Motor neuron (in vitro differentiated cells): ENCODE measurements at regions not wholly inside any gene's neighbourhood (a gene's known extent, or its start where the extent isn't known, plus 50 kb on each side); places are given as distances from the start of the nearest gene placed in this dataset.
"Not testable (repeated sequence)": the region's sequence is repeated elsewhere in the genome, so short reads cannot be mapped to it uniquely, and the experiment has no call there.

Experiments
- ATAC-seq, 8 experiments: fragments of 200-7000 bp; cut with Tn5 transposase; replicated peaks in 6 of 8; 2 replicates each; pipeline ENCODE4 v1.8.0; 2021; ENCODE audit warnings: mild to moderate bottlenecking in 8 of 8, moderate library complexity in 8 of 8
- H3K27ac ChIP-seq, 2 donors: fragments of 250-450 bp; sonication (Bioruptor Pico); 2 replicates each; pipeline ENCODE4 v1.9.0; 2021; ENCODE audit warnings: antibody characterized with exemption in 2 of 2, mild to moderate bottlenecking in 2 of 2, moderate library complexity in 1 of 2
- H3K4me1 ChIP-seq, 2 donors: fragments of 250-450 bp; sonication (Bioruptor Pico); replicated peaks in 1 of 2; 2 replicates each; pipeline ENCODE4 v1.6.1; 2021; ENCODE audit warnings: antibody characterized with exemption in 2 of 2, mild to moderate bottlenecking in 2 of 2, moderate library complexity in 1 of 2
- H3K4me3 ChIP-seq, 5 donors: fragments of 250-450 bp; sonication (Bioruptor Pico); 2 replicates each; pipeline ENCODE4 v1.9.0; 2021; ENCODE audit warnings: antibody characterized with exemption in 5 of 5, mild to moderate bottlenecking in 5 of 5, moderate library complexity in 4 of 5
- WGBS, 10 experiments: fragments of 450-650 bp; shearing (Covaris generic); methylation state at CpG; one replicate each; pipeline ENCODE4 v1.0.0; 2022; 5-methylcytosine and 5-hydroxymethylcytosine counted together
- in situ Hi-C, 9 experiments: fragments of 400-800 bp; cut with MboI; loops; one replicate each; pipeline ENCODE4 v1.15.0; 2021; ENCODE audit warnings: low sequenced_read_pairs in 9 of 9, low pct_unique_long_range_greater_than_20kb in 2 of 9; ENCODE audit not compliant: unreplicated experiment in 9 of 9

DNA sequence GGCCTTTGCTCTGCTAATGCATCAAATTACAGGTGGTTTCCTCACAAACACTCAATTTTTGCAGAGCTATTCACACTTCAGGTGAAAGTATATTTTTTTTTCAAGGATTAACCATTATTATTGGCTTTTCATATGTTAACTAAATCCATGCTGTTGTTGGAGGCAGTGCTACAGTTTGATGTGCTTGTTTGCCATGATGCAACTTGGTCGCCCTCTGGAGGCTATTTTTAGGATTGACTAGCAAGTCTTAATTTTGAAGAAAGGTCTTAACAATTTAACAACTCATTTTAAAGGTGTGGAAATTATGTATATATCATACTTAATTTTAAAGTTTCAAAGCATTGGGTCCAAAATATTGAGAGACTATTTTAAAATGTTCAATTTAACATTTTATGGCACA lies 168.8 kb upstream of the FAM47A start:
- no peak for ATAC-seq
- in situ Hi-C loops: loop anchor here in 1 of 9 experiments (25.0 kb wide), 1 partner anchor 864 kb away; no protein-coding TSS in a partner anchor
- Histone ChIP-seq H3K4me3 (no peak overlapping the region), H3K27ac (no peak overlapping the region), H3K4me1 (no peaks in the 10 kb centered on the region)
- WGBS, 10 experiments: 0% methylated on average over 1 of the region's 1 CpG; no CpG with 5 or more reads in 8 of the 10 experiments

DNA sequence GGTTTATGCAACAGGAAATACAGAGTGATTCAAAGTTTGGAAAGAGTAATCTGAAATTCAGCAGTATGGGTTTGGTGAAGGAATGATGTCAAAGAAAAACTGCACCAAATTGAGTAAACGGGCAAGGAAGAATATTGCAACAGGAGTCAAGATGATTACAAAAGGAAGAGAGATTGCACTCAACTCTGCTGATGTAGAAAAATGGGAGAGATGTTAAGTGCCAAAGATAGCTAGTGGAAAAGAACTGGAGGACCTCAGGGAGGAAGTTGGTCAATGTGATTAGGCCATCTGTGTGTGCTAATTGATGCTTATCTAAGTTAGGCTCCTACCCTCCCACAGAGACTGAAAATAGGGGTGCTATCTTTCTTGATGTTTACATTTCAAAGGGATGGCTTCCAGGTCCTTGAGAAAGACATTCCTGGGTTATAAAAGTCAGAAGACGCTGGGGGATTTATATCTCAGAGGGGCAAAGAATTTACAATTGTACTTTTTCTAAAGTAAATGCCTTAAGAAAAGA lies 167.4 kb upstream of the FAM47A start:
- 0 to 100% (median 47%) methylated on average over 1 to 2 of the region's 2 CpGs; no CpG with 5 or more reads in 1 of the 10 experiments for WGBS, 10 experiments
- no peak for ATAC-seq
- Histone ChIP-seq H3K4me1 (no peaks in the 10 kb centered on the region), H3K27ac (no peak overlapping the region), H3K4me3 (no peak overlapping the region)
- in situ Hi-C loops: loop anchor here in 1 of 9 experiments (25.0 kb wide), 1 partner anchor 862 kb away; no protein-coding TSS in a partner anchor

DNA sequence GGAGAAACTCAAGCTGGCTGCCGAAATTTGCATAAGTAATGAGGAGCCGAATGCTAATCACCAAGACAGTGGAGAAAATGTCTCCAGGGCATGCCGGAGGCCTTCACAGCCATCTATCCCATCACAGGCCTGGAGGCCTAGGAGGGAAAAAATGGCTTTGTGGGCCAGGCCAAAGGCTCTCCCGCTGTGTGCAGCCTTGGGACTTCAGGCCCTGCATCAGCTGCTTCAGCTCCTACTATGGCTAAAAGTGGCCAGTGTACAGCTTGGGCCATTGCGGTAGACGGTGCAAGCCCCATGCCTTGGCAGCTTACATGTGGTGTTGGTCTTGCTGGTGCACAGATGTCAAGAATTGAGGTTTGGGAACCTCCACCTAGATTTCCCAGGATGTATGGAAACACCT lies 162.6 kb upstream of the FAM47A start:
- in situ Hi-C loops: loop anchor here in 1 of 9 experiments (25.0 kb wide), 1 partner anchor 857 kb away; no protein-coding TSS in a partner anchor
- Histone ChIP-seq H3K4me1 (no peaks in the 10 kb centered on the region), H3K27ac (no peak overlapping the region), H3K4me3 (no peak overlapping the region)
- WGBS, 10 experiments: 23 to 63% methylated on average over 3 to 4 of the region's 6 CpGs; no CpG with 5 or more reads in 8 of the 10 experiments
- ATAC-seq: no peak

DNA sequence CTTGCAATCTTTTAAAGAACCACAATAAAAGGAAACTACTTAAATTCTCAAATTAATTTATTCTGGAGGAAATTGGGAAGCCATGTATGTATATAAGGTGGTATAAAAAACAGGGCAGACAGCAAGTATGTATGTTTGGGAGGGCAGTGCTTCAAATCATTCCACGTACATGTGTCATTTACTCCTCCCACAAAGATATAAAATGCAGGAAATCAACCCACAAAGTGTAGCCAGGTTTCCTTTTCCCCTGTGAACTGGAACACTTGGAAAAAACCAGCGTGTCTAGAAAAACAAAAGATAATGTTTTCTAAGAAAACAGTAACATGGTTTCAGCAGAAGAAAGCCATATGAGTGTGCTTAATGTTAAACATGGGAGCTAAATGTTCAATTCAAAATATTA lies 156.7 kb upstream of the FAM47A start:
- no peak overlapping the region for H3K4me3 ChIP-seq
- peak in 1 of 8 experiments; percentile 6 for ATAC-seq
- in situ Hi-C loops: loop anchor here in 1 of 9 experiments (25.0 kb wide), 1 partner anchor 851 kb away; no protein-coding TSS in a partner anchor
- no peak overlapping the region for H3K27ac ChIP-seq
- peaks cover 6% of the 10 kb centered on the region in 2 donors for H3K4me1 ChIP-seq
- 0 to 24% (median 12%) methylated on average over 1 to 2 of the region's 2 CpGs; no CpG with 5 or more reads in 6 of the 10 experiments for WGBS, 10 experiments

DNA sequence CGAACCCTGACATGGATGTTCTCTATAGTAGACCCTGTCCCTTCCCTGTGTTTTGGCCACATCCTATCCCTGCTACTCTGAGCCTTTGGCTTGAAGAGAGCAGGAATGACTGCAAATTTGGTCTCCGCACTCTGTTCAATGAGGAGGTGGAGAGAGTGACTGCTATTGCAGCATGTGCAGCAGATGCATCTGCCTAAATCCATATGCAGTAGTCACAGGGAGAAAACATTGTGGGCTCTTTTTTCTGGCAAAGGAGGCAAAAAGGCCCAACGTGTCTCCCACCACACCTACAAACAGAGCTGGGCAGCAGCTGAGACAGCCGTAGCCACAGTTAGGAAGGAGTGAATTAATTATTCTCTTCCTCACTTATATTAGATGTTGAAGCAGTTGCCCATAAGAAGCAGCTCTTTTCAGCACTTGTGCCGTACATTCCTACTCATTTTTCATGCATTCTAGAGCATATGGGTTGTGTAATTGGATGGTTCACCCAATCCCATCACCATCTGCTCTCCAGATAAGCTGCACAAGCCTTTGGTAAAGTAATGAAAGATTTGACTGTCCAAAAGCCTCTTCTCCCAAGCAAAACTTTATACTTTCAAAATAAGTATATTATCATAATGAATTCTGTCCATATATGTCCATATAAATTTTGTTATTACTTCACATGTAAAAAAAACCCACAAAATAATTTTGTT lies 147.9 kb upstream of the FAM47A start:
- in situ Hi-C loops: loop anchor here in 1 of 9 experiments (25.0 kb wide), 1 partner anchor 843 kb away; no protein-coding TSS in a partner anchor
- ATAC-seq: no peak
- no peak overlapping the region for H3K4me3 ChIP-seq
- H3K4me1 ChIP-seq: no peaks in the 10 kb centered on the region
- H3K27ac ChIP-seq: no peak overlapping the region
- WGBS, 10 experiments: 4 to 100% (median 52%) methylated on average over 1 to 5 of the region's 5 CpGs; no CpG with 5 or more reads in 5 of the 10 experiments

DNA sequence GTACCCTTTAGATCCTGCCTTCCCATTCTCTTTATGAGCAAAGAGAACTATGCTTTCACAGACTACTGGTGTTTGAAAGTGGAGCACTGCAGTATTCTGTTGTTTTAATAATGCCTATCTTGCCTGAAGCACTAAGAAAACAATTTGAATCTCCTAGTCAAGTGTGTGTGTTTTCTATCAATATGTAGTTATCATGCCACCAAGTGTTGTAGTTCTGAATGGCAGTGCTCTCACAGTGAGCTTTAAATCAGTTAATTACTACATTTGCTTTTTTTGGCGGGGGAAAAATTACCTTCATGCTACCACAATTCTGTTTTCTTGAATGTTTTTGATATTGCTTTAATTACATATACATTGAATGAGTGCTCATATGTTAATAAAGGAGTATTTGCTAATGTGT lies 143.6 kb upstream of the FAM47A start:
- in situ Hi-C loops: loop anchor here in 1 of 9 experiments (25.0 kb wide), 1 partner anchor 838 kb away; no protein-coding TSS in a partner anchor
- no peak for ATAC-seq
- Histone ChIP-seq H3K27ac (no peak overlapping the region), H3K4me1 (no peaks in the 10 kb centered on the region), H3K4me3 (no peak overlapping the region)
- 0% methylated on average over 1 of the region's 1 CpG; no CpG with 5 or more reads in 6 of the 10 experiments for WGBS, 10 experiments

DNA sequence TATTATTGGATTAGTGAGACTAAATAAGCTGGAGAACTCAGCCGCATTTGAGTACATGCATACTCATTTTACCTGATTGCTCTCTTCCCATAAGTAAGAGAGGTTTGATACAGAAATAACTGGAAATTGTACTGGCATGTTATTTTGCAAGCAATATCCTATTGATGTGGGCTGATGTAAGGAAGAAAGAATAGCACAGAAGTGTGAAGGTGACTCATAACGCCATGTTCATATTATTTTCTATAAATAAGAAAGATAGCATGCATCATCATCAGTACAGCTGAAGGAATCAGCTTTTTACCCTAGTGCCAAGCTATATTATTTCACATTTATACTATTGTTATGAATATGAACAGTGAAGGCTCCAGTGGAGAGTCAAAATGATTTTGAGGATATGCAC lies 138.3 kb upstream of the FAM47A start:
- H3K4me3 ChIP-seq: no peak overlapping the region
- H3K4me1 ChIP-seq: no peaks in the 10 kb centered on the region
- peak in 3 of 8 experiments; percentile 47 to 59 (median 56) for ATAC-seq
- no peak overlapping the region for H3K27ac ChIP-seq
- 0 to 100% (median 80%) methylated on average over 1 of the region's 2 CpGs; no CpG with 5 or more reads in 5 of the 10 experiments for WGBS, 10 experiments
- in situ Hi-C loops: no loop called here

DNA sequence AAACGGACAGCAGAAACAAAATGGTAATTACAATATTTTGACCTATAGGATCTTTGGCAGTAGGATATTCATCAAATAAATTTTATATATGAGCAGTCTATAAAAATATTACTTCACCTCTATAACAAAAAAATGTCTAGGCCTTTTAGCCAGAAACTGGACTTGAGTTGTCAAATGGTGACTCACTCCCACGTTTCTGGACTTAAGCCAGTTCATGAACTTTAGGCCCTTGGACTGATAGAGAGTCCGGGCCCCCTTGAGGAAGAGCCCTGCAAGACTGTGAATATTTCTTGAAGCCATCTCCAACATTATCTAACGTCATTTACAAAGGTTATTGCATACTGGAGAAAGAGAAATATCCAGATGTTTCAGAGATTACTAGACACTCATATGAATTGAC lies 106.8 kb upstream of the FAM47A start:
- Histone ChIP-seq H3K27ac (no peak overlapping the region), H3K4me1 (no peaks in the 10 kb centered on the region), H3K4me3 (no peak overlapping the region)
- WGBS, 10 experiments: 0 to 90% (median 35%) methylated on average over 1 to 4 of the region's 4 CpGs; no CpG with 5 or more reads in 4 of the 10 experiments
- in situ Hi-C loops: no loop called here
- no peak for ATAC-seq

DNA sequence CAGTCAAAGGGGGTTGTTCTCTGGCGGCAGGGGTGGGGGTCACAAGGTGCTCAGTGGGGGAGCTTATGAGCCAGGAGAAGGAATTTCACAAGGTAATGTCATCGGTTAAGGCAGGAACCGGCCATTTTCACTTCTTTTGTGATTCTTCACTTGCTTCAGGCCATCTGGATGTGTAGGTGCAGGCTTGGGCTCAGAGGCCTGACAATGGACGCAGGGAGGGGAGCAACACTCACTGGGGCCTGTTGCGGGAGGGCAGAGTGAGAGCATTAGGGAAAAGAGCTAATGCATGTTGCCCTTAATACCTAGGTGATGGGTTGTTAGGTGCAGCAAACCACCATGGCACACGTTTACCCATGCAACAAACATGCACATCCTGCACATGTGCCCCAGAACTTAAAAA lies 98.0 kb upstream of the FAM47A start:
- ATAC-seq, H3K27ac ChIP-seq, H3K4me1 ChIP-seq, in situ Hi-C loops, H3K4me3 ChIP-seq: not testable (repeated sequence)
- 33 to 80% methylated on average over 1 of the region's 6 CpGs; no CpG with 5 or more reads in 8 of the 10 experiments for WGBS, 10 experiments

DNA sequence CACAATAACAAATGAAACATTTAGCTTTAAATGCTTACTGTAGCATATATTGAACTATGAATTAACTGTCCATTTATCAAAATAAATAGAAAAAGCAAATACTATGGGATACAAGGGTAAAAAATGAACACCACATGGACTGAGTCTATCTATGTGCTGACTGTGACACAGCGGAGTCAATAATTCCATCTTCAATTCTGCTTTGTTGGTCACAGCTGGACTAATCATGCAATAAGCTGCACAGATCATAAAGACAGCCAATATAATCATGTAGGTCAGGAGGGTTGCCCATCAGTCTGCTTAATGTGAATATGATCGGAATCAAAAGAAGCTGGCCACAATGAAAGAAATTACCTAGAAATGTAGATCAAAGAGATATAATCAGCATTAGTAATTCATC lies 95.7 kb upstream of the FAM47A start:
- in situ Hi-C loops: no loop called here
- Histone ChIP-seq H3K4me3 (no peak overlapping the region), H3K27ac (no peak overlapping the region), H3K4me1 (no peaks in the 10 kb centered on the region)
- WGBS, 10 experiments: 0 to 60% (median 40%) methylated on average over 1 of the region's 2 CpGs; no CpG with 5 or more reads in 5 of the 10 experiments
- ATAC-seq: peak in 3 of 8 experiments; percentile 38 to 67 (median 61)

DNA sequence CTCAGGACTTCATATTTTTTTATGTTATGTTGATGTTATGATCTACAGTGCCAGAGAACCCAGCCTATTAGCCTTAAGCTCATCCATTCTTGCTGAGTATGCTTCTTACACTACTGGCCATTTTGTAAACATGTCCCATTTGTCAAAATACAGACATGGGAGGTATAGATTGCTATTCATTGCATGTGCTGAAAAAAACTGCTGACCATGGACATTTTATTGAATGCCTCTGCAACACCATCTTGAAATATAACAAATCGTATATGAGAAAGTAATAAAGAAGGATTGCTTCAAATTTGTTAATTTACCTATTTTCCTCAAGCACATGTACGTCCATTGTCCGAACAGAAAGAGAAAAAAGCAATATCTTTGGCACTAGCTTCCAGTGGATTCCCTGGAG lies 91.5 kb upstream of the FAM47A start:
- in situ Hi-C loops: no loop called here

DNA sequence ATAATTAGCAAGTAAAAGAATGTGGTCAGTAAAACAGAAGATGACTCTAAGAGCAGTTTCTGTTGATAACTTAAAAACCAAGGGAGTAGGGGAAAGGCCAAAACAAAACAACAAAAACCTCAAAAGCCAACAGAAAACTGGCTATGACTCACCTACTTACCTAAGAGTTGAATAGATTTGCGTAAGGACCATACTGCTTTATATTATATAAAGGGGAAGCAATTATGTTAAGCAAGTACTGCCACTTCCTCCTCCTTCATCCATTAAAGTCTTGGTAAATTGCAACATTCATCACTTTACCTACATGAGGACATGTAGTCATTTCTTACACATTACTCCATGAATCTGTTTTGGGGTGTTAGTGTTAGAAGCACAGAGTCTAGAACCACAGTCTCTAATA lies 85.9 kb upstream of the FAM47A start:
- Histone ChIP-seq H3K4me3 (no peak overlapping the region), H3K4me1 (no peaks in the 10 kb centered on the region), H3K27ac (no peak overlapping the region)
- ATAC-seq: no peak
- in situ Hi-C loops: no loop called here
- WGBS, 10 experiments: 64 to 100% (median 89%) methylated on average over 1 of the region's 1 CpG; no CpG with 5 or more reads in 7 of the 10 experiments

More for the DNA sequence above, 91.5 kb upstream of the FAM47A start:
- no peak for ATAC-seq
- Histone ChIP-seq H3K4me1 (no peaks in the 10 kb centered on the region), H3K4me3 (no peak overlapping the region), H3K27ac (no peak overlapping the region)
- WGBS, 10 experiments: 0 to 88% (median 0%) methylated on average over 1 to 3 of the region's 3 CpGs; no CpG with 5 or more reads in 5 of the 10 experiments

DNA sequence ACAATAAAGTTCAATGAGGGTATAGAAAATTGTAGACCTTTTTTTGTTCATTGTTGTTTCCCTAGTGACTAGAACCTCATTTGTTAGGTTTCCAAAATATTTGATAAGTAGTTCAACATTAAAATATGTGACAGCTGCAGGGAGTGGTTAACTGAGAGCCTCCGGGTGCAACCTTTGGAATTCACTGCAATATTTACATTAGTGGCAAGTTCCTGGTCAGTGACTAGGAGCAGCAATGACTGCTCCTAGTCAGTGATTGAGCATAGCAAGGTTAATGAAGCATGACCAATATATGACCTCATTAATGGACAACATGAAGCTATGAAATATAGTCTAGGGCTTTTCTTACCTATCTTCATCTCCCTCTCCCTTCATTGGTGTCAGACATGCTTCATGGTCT lies 65.8 kb upstream of the FAM47A start:
- H3K4me1 ChIP-seq: no peaks in the 10 kb centered on the region
- no peak overlapping the region for H3K4me3 ChIP-seq
- no peak overlapping the region for H3K27ac ChIP-seq
- peak in 2 of 8 experiments; percentile 22 to 54 for ATAC-seq
- 62% methylated on average over 1 of the region's 1 CpG; no CpG with 5 or more reads in 9 of the 10 experiments for WGBS, 10 experiments
- in situ Hi-C loops: no loop called here
